ENCODE measurements at regions not wholly inside any gene's neighbourhood (a gene's known extent, or its start where the extent isn't known, plus 50 kb on each side); places are given as distances from the start of the nearest gene placed in this dataset.

- DNase-seq (ENCODE audit: low read depth in 1 of 2, low spot score in 1 of 2): no peak
- Histone ChIP-seq H3K9me3 (ENCODE audit: low read depth) (no peaks in the 10 kb centered on the region), H3K36me3 (no peaks in the 10 kb centered on the region), H3K27ac (no peak overlapping the region), H3K27me3 (no peaks in the 10 kb centered on the region), H3K4me1 (ENCODE audit: low read depth) (no peaks in the 10 kb centered on the region), H3K4me3 (no peak overlapping the region)
- TF ChIP-seq, protein P1, sequence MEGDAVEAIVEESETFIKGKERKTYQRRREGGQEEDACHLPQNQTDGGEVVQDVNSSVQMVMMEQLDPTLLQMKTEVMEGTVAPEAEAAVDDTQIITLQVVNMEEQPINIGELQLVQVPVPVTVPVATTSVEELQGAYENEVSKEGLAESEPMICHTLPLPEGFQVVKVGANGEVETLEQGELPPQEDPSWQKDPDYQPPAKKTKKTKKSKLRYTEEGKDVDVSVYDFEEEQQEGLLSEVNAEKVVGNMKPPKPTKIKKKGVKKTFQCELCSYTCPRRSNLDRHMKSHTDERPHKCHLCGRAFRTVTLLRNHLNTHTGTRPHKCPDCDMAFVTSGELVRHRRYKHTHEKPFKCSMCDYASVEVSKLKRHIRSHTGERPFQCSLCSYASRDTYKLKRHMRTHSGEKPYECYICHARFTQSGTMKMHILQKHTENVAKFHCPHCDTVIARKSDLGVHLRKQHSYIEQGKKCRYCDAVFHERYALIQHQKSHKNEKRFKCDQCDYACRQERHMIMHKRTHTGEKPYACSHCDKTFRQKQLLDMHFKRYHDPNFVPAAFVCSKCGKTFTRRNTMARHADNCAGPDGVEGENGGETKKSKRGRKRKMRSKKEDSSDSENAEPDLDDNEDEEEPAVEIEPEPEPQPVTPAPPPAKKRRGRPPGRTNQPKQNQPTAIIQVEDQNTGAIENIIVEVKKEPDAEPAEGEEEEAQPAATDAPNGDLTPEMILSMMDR (IDR thresholded peaks at IDR 0.05; ENCODE audit: low read depth, low read length): no peak
Measured at GRCh38 chr22:26753125-26753862, 95.9 kb downstream of the MIAT start.

GRCh38 chr22:26756675-26757293, 99.4 kb downstream of the MIAT start:
- Histone ChIP-seq H3K4me1 (ENCODE audit: low read depth) (no peaks in the 10 kb centered on the region), H3K36me3 (no peaks in the 10 kb centered on the region), H3K4me3 (no peak overlapping the region), H3K27me3 (no peaks in the 10 kb centered on the region), H3K27ac (no peak overlapping the region), H3K9me3 (ENCODE audit: low read depth) (no peaks in the 10 kb centered on the region)
- peak; percentile 63 to 65 for DNase-seq (ENCODE audit: low read depth in 1 of 2, low spot score in 1 of 2)
- TF ChIP-seq, protein P1 (IDR thresholded peaks at IDR 0.05; ENCODE audit: low read depth, low read length): peak; percentile 73

GRCh38 chr22:26757496-26757895, 100.1 kb downstream of the MIAT start:
- TF ChIP-seq, protein P1 (IDR thresholded peaks at IDR 0.05; ENCODE audit: low read depth, low read length): no peak
- Histone ChIP-seq H3K4me1 (ENCODE audit: low read depth) (no peaks in the 10 kb centered on the region), H3K27me3 (no peaks in the 10 kb centered on the region)

DNA sequence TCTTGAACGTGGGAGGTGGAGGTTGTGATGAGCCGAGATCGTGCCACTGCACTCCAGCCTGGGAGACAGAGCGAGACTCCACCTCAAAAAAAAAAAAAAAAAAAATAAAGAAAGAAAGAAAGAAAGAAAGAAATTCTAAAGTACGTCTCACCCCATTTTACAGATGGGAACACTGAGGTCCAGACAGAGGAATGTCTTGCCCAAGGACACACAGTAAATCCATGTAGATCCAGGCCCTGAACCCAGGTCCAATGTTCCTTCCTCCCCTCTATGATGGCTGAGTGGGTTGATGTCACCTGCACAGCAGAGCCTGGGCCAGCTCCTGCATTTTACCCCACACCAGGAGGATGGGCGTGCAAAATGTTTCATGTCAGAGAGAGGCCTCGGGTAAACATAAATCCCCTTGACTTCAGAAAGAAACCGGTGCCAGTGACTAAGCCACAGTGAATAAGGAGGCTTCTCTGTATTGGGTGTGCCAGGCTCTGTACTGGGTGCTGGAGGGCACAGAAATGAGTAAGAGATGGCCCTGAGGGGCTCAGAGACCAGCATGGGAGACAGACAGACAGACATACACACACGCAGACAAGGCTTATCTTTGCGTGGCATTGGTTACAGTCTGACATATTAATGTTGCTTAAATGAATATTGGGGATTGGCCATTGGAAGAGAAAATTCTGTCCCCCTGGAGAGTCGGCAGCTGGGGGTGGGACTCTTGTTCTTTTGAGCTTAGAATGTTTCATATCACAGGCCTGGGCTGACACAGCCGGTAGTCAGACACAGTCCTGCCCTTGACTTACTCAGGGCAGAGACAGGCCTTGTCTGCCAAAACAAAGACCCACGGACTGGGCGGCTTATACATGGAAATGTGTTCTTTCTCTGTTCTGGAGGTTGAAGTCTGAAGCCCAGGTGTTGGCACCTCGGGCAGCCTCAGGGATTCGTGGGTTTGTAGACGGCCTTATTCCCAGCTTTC, 105.4 kb downstream of the MIAT start:
- Histone ChIP-seq H3K36me3 (no peaks in the 10 kb centered on the region), H3K4me3 (no peak overlapping the region), H3K4me1 (ENCODE audit: low read depth) (no peaks in the 10 kb centered on the region), H3K27me3 (no peaks in the 10 kb centered on the region), H3K27ac (no peak overlapping the region), H3K9me3 (ENCODE audit: low read depth) (no peaks in the 10 kb centered on the region)
- DNase-seq (ENCODE audit: low read depth in 1 of 2, low spot score in 1 of 2): no peak
- TF ChIP-seq, protein P1 (IDR thresholded peaks at IDR 0.05; ENCODE audit: low read depth, low read length): no peak

More at GRCh38 chr22:26757496-26757895, 100.1 kb downstream of the MIAT start:
- Histone ChIP-seq H3K9me3 (ENCODE audit: low read depth) (no peaks in the 10 kb centered on the region), H3K36me3 (no peaks in the 10 kb centered on the region), H3K4me3 (no peak overlapping the region), H3K27ac (no peak overlapping the region)
- DNase-seq (ENCODE audit: low read depth in 1 of 2, low spot score in 1 of 2): no peak

GRCh38 chr22:26763633-26764361, 106.4 kb downstream of the MIAT start:
- TF ChIP-seq, protein P1 (IDR thresholded peaks at IDR 0.05; ENCODE audit: low read depth, low read length): no peak
- DNase-seq (ENCODE audit: low read depth in 1 of 2, low spot score in 1 of 2): peak in 1 of 2 donors; percentile 29
- H3K27ac ChIP-seq: no peak overlapping the region
- no peak overlapping the region for H3K4me3 ChIP-seq
- no peaks in the 10 kb centered on the region for H3K9me3 ChIP-seq (ENCODE audit: low read depth)
- no peaks in the 10 kb centered on the region for H3K27me3 ChIP-seq
- H3K4me1 ChIP-seq (ENCODE audit: low read depth): no peaks in the 10 kb centered on the region
- H3K36me3 ChIP-seq: no peaks in the 10 kb centered on the region

All from cardiac muscle cell (in vitro differentiated cells and primary cell).